Left cardiac atrium (tissue), 4 donors: ENCODE measurements at regions not wholly inside any gene's neighbourhood (a gene's known extent, or its start where the extent isn't known, plus 50 kb on each side); places are given as distances from the start of the nearest gene placed in this dataset.

Experiments
- ATAC-seq, 2 donors: fragments of 200-7000 bp; cut with Tn5 transposase; one replicate each; pipeline ENCODE4 v1.9.1; 2020; ENCODE audit warnings: mild to moderate bottlenecking in 2 of 2, moderate library complexity in 2 of 2
- DNase-seq: peaks from one replicate; pipeline ENCODE4 v3.0.0-alpha.2; 2020
- intact Hi-C, 2 donors: fragments of 100-400 bp; cut with DNase I; formaldehyde crosslinking; loops; one replicate each; pipeline versions ENCODE4 v1.14.1 to v1.15.1; 2022 to 2023
- donor health status: DM: no; HTN: yes; CAD: no.
- donor health status: DM: no; HTN: yes; CAD: no; lungs with severe emphysema.
- donor health status: DM: yes; HTN: yes; CAD: no.
- donor health status: Dilated cardiomyopathy.

DNA sequence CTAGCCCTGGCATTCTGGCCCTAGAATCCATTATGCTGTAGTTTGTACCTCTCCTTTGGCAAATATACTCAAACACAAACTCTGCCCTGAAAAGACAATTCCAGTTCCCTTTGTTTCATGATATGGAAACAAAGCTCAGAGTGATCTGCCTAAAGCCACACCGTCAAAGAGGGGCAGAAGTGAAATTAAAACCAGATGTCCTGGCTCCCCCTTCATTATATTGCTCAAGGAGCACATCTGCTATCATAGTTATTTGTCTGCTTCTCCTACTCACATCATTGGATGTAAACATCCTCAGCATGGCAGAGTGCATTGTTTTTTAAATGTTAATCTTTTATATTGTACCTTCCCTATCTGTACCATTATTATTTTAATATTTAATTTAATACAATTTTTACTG lies 266.7 kb upstream of the SMARCA2 start:
- no peak for DNase-seq
- intact Hi-C loops = no loop called here
- ATAC-seq = no peak

DNA sequence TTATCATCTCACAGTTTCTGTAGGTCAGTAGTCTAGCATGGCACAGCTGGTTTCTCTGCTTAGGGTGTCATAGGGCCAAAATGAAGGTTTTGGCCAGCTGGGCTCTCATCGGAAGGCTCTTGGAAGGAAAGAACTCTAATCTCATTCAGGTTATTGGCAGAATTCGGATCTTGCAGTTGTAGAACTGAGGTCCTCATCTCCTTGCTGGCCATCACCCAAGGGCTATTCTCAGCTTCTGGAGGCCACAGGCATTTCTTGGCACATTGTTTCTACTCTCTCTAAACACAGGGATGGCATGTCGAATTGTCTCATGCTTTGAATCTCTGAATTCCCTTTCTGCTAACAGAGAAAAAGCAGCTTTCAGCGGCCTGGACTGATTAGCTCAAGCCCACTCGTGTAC lies 258.0 kb upstream of the SMARCA2 start:
- ATAC-seq (no peak), DNase-seq (no peak)
- intact Hi-C loops = no loop called here

DNA sequence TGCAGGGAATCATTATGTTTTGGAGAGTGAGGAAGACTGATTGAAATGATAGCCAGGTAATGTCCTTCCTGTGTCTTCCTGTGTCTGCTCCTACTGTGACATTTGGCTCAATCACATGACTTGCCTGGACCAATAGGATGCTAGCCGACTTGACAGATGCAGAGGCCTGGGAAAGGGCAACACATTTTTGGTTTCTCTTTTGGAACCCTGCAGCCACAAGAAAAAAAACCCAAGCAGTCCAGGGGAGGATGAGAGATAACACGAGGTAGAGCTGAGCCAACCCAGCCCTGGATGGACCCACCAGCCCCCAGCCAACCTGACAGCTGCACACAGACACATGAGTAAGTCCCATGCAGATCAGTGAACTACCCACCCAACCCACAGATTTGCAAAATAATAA lies 256.1 kb upstream of the SMARCA2 start:
- intact Hi-C loops = no loop called here

GRCh38 chr9:1759771-1760300 lies 255.3 kb upstream of the SMARCA2 start:
- intact Hi-C loops = no loop called here
- ATAC-seq (no peak), DNase-seq (no peak)

More for the DNA sequence above, 256.1 kb upstream of the SMARCA2 start:
- no peak for DNase-seq
- no peak for ATAC-seq

DNA sequence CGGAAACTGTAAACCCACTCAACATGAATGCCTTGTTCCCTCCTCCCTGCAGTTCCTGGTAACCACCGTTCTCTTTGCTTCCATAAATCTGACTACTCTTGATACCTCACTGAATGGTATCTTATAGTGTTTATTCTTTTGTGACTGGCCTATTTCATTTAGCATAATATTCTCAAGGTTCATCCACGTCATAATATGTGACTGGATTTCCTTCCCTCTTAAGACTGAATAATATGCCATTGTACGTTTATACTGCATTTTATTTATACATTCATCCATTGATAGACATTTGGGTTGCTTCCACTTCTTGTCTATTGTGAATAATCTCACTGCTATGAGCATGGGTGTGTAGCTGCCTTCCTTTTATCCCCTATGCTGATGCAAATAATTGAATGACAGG lies 253.3 kb upstream of the SMARCA2 start:
- DNase-seq = no peak
- intact Hi-C loops = no loop called here
- ATAC-seq = no peak

GRCh38 chr9:1766042-1766441 lies 249.1 kb upstream of the SMARCA2 start:
- DNase-seq = no peak
- ATAC-seq = no peak
- intact Hi-C loops = no loop called here

DNA sequence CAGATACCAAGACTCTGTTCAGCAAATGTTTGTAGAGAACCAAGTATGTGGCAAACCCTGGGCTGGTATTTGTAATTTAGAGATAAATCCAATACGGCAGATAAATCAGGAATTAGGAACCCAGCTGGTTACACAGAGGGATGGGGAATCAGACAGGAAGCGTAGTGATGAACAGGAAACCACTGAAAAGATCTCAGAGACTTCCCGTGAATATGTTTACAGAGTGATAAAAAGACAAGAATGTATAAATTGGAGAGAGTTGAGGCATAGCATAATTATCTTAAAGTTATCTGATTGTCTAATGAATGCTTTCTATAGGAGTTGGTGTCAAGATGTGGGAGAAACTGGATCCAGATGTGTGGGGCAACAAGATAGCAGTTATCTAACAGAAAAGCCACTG lies 246.6 kb upstream of the SMARCA2 start:
- DNase-seq (no peak), ATAC-seq (no peak)
- intact Hi-C loops = no loop called here

DNA sequence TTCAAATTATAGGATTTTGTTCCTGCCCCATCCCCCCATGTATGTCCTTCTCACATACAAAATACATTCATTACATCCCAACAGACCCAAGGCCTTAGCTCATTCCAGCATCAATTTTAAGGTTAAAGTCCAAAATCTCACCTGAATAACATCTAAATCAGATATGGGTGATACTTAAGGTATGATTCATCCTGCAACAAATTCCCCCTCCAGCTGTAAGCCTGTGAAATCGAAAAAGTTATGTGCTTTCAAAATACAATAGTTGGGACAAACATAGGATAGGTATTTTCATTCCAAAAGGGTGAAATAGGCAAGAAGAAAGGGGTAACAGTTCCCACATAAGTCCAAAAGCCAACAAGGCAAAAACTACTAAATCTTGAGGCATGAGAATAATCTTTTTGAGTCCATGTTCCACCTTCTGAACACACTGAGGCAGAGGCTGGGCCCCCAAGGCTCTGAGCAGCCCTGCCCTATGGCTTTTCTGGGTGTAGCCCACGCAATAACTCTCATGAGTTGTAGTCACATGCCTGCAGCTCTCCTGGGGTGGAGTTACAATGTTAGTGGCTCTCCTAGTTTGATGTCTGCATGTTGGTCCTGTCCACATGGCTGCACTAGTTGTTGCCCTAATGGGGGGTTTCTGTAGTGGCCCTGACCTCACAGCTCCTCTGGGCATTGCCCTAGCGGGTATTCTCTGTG lies 243.9 kb upstream of the SMARCA2 start:
- no peak for ATAC-seq
- DNase-seq = no peak
- intact Hi-C loops = no loop called here

- no peak for ATAC-seq
- intact Hi-C loops = no loop called here
- DNase-seq = no peak
Observed at GRCh38 chr9:1775230-1775629, 239.9 kb upstream of the SMARCA2 start.

GRCh38 chr9:1776668-1777067 lies 238.5 kb upstream of the SMARCA2 start:
- ATAC-seq = no peak
- no peak for DNase-seq
- intact Hi-C loops = no loop called here

- intact Hi-C loops = no loop called here
- ATAC-seq = no peak
- no peak for DNase-seq
Observed at GRCh38 chr9:1791191-1791590, 224.0 kb upstream of the SMARCA2 start.

- ATAC-seq (no peak), DNase-seq (no peak)
- intact Hi-C loops = no loop called here
Observed at GRCh38 chr9:1794547-1795270, 220.4 kb upstream of the SMARCA2 start.

DNA sequence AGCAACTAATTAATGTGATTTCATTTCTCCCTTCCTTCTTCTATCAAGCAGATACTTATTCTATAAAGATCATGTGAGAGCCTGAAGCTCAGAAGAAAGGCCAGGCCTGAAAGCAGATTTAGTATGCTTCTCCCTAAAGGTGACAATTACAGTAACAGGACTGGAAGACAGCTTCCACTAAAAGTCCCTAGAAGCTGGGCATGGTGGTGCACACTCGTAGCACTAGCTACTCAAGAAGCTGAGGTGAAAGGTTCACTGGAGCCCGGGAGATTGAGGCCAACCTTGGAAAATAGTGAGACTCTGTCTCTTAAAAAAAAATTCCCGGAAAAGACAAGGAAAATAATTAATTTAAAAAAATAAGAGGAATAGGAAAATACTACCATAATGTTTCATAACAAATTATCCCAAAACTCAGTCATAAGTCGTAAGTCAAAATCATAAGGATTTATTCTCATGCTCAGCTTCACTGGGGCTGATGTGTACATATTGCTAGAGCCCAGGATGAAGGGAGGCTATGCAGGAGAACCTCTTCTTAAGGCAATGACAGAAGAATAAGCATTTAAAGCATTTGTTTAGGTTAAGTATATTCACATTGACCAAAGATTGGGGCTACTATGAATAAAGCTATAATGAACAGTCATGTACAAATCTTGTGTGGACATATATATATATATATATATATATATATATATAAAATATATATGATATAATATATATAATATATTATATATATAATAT lies 210.8 kb upstream of the SMARCA2 start:
- no peak for ATAC-seq
- intact Hi-C loops = no loop called here
- no peak for DNase-seq

GRCh38 chr9:1829719-1830118 lies 185.4 kb upstream of the SMARCA2 start:
- ATAC-seq (no peak), DNase-seq (no peak)
- intact Hi-C loops = no loop called here

DNA sequence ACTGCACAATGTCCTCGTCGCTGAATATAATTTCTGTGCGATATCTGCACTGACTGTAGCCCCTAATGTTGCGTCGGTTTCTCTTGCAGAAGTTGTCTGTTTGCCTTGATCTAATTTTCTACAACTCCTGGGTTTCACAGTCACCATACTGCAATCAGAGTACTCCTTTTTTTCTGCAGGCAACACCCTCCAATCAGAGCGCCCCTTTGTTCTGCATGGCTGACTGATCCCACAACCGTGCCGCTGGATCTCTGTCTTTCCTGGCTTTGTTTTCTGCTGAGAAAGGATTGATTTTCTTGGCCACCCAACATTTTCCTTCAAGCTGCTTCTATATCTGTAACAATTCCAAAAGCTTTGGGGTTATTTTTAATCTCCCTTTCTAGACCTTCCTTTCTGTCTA lies 182.2 kb upstream of the SMARCA2 start:
- no peak for ATAC-seq
- intact Hi-C loops = no loop called here

GRCh38 chr9:1837453-1838084 lies 177.6 kb upstream of the SMARCA2 start:
- DNase-seq (no peak), ATAC-seq (peak in 1 of 2 donors; percentile 23)
- intact Hi-C loops = no loop called here

More for the DNA sequence above, 182.2 kb upstream of the SMARCA2 start:
- no peak for DNase-seq

DNA sequence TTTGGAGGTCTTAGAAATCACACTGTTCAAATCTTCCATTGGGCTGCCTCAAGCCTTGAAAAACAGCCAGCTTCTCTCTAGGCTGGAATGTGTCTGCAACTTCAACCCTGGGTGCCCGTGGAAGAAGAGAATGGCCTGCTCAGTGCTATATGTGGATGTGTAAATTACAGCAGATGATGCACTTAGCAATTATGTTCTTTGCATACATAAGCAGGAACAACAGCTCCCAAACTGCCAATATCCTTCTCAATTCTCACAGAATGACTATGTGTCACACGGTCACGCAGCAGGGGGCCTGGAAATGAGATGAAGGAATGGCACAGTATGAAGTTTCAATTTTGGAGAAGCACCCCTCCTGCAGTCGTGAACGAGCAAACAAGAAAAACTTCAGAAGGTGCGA lies 175.2 kb upstream of the SMARCA2 start:
- no peak for ATAC-seq
- intact Hi-C loops = no loop called here

DNA sequence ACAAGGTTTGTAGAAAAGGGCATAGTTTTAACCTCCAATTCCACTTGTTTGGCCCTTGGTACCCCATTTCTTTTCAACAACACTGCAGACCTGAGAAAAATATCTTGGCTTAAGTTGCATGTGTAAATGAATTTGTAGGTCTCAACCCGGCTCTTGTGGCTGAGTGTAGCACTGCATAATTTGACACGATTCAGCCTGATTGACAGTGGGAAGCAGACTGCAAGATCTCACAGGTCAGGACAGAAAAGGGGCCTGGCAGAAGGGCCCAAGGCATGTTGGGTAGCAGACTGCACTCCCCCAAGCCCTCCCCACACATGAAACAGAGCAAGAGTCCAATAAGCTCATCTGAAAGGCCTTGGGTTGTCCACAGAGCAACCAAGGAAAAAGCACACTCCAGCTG lies 169.7 kb upstream of the SMARCA2 start:
- intact Hi-C loops = no loop called here
- ATAC-seq (no peak), DNase-seq (no peak)

More for the DNA sequence above, 175.2 kb upstream of the SMARCA2 start:
- DNase-seq = no peak

GRCh38 chr9:1855726-1856125 lies 159.4 kb upstream of the SMARCA2 start:
- no peak for ATAC-seq
- intact Hi-C loops = no loop called here
- no peak for DNase-seq

DNA sequence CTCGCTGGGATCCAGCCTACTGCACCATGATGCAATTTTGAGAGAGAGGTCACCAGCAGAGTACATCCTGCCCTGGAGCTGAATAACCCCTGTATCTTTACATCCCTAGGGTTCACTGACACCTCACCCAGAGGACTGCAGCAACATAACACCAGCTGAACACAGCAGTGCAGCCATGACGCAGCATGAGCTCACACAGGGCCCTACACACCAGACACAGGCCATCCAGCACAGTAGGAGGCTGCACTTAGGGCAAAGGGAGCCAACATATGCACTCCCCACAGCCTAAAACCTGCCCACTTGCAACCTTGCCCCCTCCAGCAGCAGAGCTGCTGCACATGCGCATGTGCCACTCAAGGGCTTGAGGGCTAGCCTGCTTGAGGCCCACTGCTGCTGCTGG lies 157.3 kb upstream of the SMARCA2 start:
- no peak for DNase-seq
- no peak for ATAC-seq
- intact Hi-C loops = no loop called here
